B cell (primary cell): ENCODE measurements at regions not wholly inside any gene's neighbourhood (a gene's known extent, or its start where the extent isn't known, plus 50 kb on each side); places are given as distances from the start of the nearest gene placed in this dataset.
A peak's percentile ranks its signal among the peaks of the same experiment; 100 is the strongest.

Source experiments
- ATAC-seq: fragments of 200-7000 bp; cut with Tn5 transposase; one replicate; pipeline ENCODE4 v1.10.0; 2021; ENCODE audit warnings: low read depth, mild to moderate bottlenecking, moderate number of reproducible peaks, moderate library complexity
- CTCF ChIA-PET: fragments of 350-600 bp; sonication (Branson Sonifier 250); formaldehyde crosslinking; loops from one replicate; lab custom pipeline; 2021; ENCODE audit warnings: antibody characterized with exemption, inconsistent platforms; lab: Charles Lee
- POLR2A ChIA-PET: fragments of 350-600 bp; sonication (Branson Sonifier 250); formaldehyde crosslinking; loops from one replicate; lab custom pipeline; 2021; ENCODE audit warnings: antibody characterized with exemption; lab: Charles Lee
- DNase-seq: peaks from one replicate; pipeline ENCODE4 v3.0.0; 2013
- H2AFZ ChIP-seq: 2 replicates; pipeline ENCODE4 v1.6.1; 2012; ENCODE audit warnings: mild to moderate bottlenecking, low read depth, low read length; ENCODE audit not compliant: insufficient read depth, poor library complexity, severe bottlenecking
- H3K27ac ChIP-seq, 2 donors: 1 replicate in 1 of 2; 2 replicates in 1 of 2; pipeline ENCODE4 v1.5.1; 2012 to 2013; ENCODE audit warnings: low read length in 2 of 2, mild to moderate bottlenecking in 2 of 2, moderate library complexity in 1 of 2
- H3K27me3 ChIP-seq, 4 experiments: fragments of 200-600 bp in 1 of 4; sonication (generic) in 1 of 4; replicated peaks in 1 of 4; 1 replicate in 2 of 4; 2 replicates in 2 of 4; pipeline versions ENCODE4 v1.6.1 to v1.7.0; 2013 to 2016; ENCODE audit warnings: low read length in 3 of 4, mild to moderate bottlenecking in 2 of 4, mixed read lengths in 1 of 4, moderate library complexity in 1 of 4; ENCODE audit not compliant: insufficient read depth in 4 of 4, control insufficient read depth in 3 of 4; ENCODE audit errors: control extremely low read depth in 1 of 4
- H3K36me3 ChIP-seq, 2 experiments: replicated peaks in 1 of 2; 1 replicate in 1 of 2; 2 replicates in 1 of 2; pipeline versions ENCODE4 v1.6.1 to v1.7.1; 2013; ENCODE audit warnings: low read length in 1 of 2; ENCODE audit not compliant: insufficient read depth in 2 of 2, control insufficient read depth in 1 of 2; ENCODE audit errors: control extremely low read depth in 1 of 2, extremely low read depth in 1 of 2
- H3K4me1 ChIP-seq, 2 donors: fragments of 200-600 bp in 1 of 2; sonication (generic) in 1 of 2; 1 replicate in 1 of 2; 2 replicates in 1 of 2; pipeline versions ENCODE4 v1.5.1 to v1.6.1; 2013 to 2017; ENCODE audit warnings: low read length in 2 of 2; ENCODE audit not compliant: control insufficient read depth in 2 of 2, insufficient read depth in 2 of 2
- H3K4me2 ChIP-seq: replicated peaks from 2 replicates; pipeline ENCODE3; 2012; ENCODE audit warnings: mild to moderate bottlenecking, low read depth, low read length; ENCODE audit not compliant: poor library complexity, severe bottlenecking
- H3K4me3 ChIP-seq, 5 experiments: fragments of 200-600 bp in 1 of 5; sonication (generic) in 1 of 5; 1 replicate in 3 of 5; 2 replicates in 2 of 5; pipeline versions ENCODE4 v1.5.1 to v1.7.0; 2011 to 2016; ENCODE audit warnings: low read length in 4 of 5, mild to moderate bottlenecking in 4 of 5, low read depth in 2 of 5, control low read depth in 1 of 5, moderate library complexity in 1 of 5; ENCODE audit not compliant: insufficient read depth in 1 of 5; ENCODE audit errors: control extremely low read depth in 1 of 5, extremely low read depth in 1 of 5
- H3K79me2 ChIP-seq: fragments of 200-600 bp; sonication (generic); one replicate; pipeline ENCODE4 v1.6.0; 2016; ENCODE audit warnings: low read length; ENCODE audit not compliant: control insufficient read depth, insufficient read depth
- H3K9ac ChIP-seq: fragments of 200-600 bp; sonication (generic); 2 replicates; pipeline ENCODE4 v1.6.1; 2017; ENCODE audit warnings: mild to moderate bottlenecking, low read length, moderate library complexity
- H3K9me3 ChIP-seq, 3 donors: one replicate each; pipeline versions ENCODE4 v1.6.1 to v1.7.1; 2013; ENCODE audit warnings: low read length in 2 of 3; ENCODE audit not compliant: control insufficient read depth in 2 of 3, insufficient read depth in 1 of 3; ENCODE audit errors: control extremely low read depth in 1 of 3
- H4K20me1 ChIP-seq: 2 replicates; pipeline ENCODE4 v1.6.0; 2012; ENCODE audit warnings: mild to moderate bottlenecking, low read length; ENCODE audit not compliant: insufficient read depth, control insufficient read depth, poor library complexity, severe bottlenecking
- H3K27ac Mint-ChIP-seq: one replicate; pipeline ENCODE4 v1.8.0; 2021; ENCODE audit warnings: mixed read lengths
- H3K27me3 Mint-ChIP-seq: one replicate; pipeline ENCODE4 v1.8.0; 2021; ENCODE audit warnings: mixed read lengths
- H3K4me1 Mint-ChIP-seq: one replicate; pipeline ENCODE4 v1.8.0; 2021; ENCODE audit warnings: mixed read lengths
- H3K4me3 Mint-ChIP-seq: one replicate; pipeline ENCODE4 v1.8.0; 2021; ENCODE audit warnings: mixed read lengths
- H3K9me3 Mint-ChIP-seq: one replicate; pipeline ENCODE4 v1.8.0; 2022; ENCODE audit warnings: mixed read lengths; ENCODE audit not compliant: insufficient read depth
- CTCF ChIP-seq: fragments of 200-600 bp; IDR thresholded peaks from one replicate; pipeline ENCODE4 v1.8.0; 2022; ENCODE audit warnings: antibody characterized with exemption, mild to moderate bottlenecking
- EZH2 ChIP-seq: IDR thresholded peaks from 2 replicates; pipeline ENCODE4 v1.6.1; 2012; ENCODE audit warnings: borderline replicate concordance, low read depth, mild to moderate bottlenecking, moderate library complexity, low read length; ENCODE audit not compliant: insufficient read depth, poor library complexity, severe bottlenecking
- WGBS: methylation state at CpG from one replicate; pipeline ENCODE4 v1.1.5; 2013; ENCODE audit warnings: missing lambda C conversion rate; ENCODE audit not compliant: insufficient coverage; 5-methylcytosine and 5-hydroxymethylcytosine counted together
- intact Hi-C: fragments of 100-400 bp; cut with micrococcal nuclease; formaldehyde crosslinking; loops from one replicate; pipeline ENCODE4 v1.10.0; 2022

DNA sequence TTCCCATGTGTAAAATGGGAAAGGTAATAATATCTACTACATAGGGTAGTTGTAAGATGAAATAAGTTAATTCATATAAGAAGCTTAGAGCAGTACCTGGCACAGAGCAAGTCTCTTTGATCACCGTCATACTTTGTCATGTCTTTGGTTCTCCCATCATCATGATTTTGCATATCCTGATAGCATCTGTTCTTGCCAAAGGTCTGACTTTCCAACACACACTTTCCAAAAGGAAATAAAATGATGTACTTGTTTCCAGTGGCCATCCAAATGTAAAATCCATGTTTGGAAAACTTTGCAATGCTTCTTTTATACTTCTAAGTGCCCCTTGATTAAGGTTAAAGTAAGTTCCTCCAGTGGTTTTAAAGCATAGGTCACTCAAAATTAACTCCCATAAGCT, 266.9 kb upstream of the PTGER4 start:
- H4K20me1 ChIP-seq: no peaks in the 10 kb centered on the region
- H3K9ac ChIP-seq: no peak overlapping the region
- peaks cover 0 to 4% (median 0%) of the 10 kb centered on the region in 3 donors for H3K9me3 ChIP-seq
- H3K36me3 ChIP-seq: no peaks in the 10 kb centered on the region
- H2AFZ ChIP-seq: no peak overlapping the region
- H3K27ac Mint-ChIP-seq: no peak overlapping the region
- DNase-seq (no peak), ATAC-seq (no peak)
- H3K27me3 Mint-ChIP-seq: no peaks in the 10 kb centered on the region
- H3K27me3 ChIP-seq: no peaks in the 10 kb centered on the region
- whole genome bisulfite sequencing: 100% methylated on average over 1 of the region's 1 CpG
- H3K4me3 ChIP-seq: no peak overlapping the region
- CTCF ChIA-PET: no interaction called here
- peaks cover 22% of the 10 kb centered on the region for H3K4me1 Mint-ChIP-seq
- no peaks in the 10 kb centered on the region for H3K79me2 ChIP-seq
- peaks cover 17 to 20% of the 10 kb centered on the region in 2 donors for H3K4me1 ChIP-seq
- no peaks in the 10 kb centered on the region for H3K9me3 Mint-ChIP-seq
- H3K4me2 ChIP-seq: no peak overlapping the region
- H3K4me3 Mint-ChIP-seq: no peak overlapping the region
- H3K27ac ChIP-seq: no peak overlapping the region
- POLR2A ChIA-PET: no interaction called here
- intact Hi-C loops: no loop called here
- no peak for TF ChIP-seq EZH2
- no peak for TF ChIP-seq CTCF

- Histone ChIP-seq H3K9me3 (peaks cover 0 to 4% (median 0%) of the 10 kb centered on the region in 3 donors), H3K79me2 (no peaks in the 10 kb centered on the region), H2AFZ (peak overlapping the region; percentile 42), H3K4me1 (peaks cover 33 to 34% of the 10 kb centered on the region in 2 donors), H3K36me3 (no peaks in the 10 kb centered on the region), H3K4me2 (peak overlapping the region; percentile 33), H3K27me3 (no peaks in the 10 kb centered on the region), H4K20me1 (no peaks in the 10 kb centered on the region), H3K4me3 (no peak overlapping the region), H3K27ac (peak overlapping the region in 1 of 2 donors; percentile 51), H3K9ac (no peak overlapping the region)
- no peak for DNase-seq
- intact Hi-C loops: loop anchor here (1.0 kb wide), 1 partner anchor 25 kb away; no protein-coding TSS in a partner anchor
- POLR2A ChIA-PET: no interaction called here
- H3K27me3 Mint-ChIP-seq: no peaks in the 10 kb centered on the region
- no peak overlapping the region for H3K27ac Mint-ChIP-seq
- H3K4me3 Mint-ChIP-seq: peak overlapping the region; percentile 64
- peaks cover 35% of the 10 kb centered on the region for H3K4me1 Mint-ChIP-seq
- ATAC-seq: no peak
- 100% methylated on average over 2 of the region's 3 CpGs for WGBS
- H3K9me3 Mint-ChIP-seq: no peaks in the 10 kb centered on the region
- CTCF ChIA-PET: no interaction called here
- TF ChIP-seq EZH2 (no peak), CTCF (no peak)
Observed at GRCh38 chr5:40410964-40411635, 268.6 kb upstream of the PTGER4 start.
